Natural killer cell treated with Interleukin-12 subunit alpha and Interleukin-12 subunit beta and Interleukin-15 and Interleukin-18, amount 100 ng/mL, for 72 hours (primary cell): ENCODE measurements at regions not wholly inside any gene's neighbourhood (a gene's known extent, or its start where the extent isn't known, plus 50 kb on each side); places are given as distances from the start of the nearest gene placed in this dataset.
"Not testable (repeated sequence)": the region's sequence is repeated elsewhere in the genome, so short reads cannot be mapped to it uniquely, and the experiment has no call there.

ENCODE experiments used
- ATAC-seq, 2 donors: fragments of 150-1000 bp; cut with Tn5 transposase in 1 of 2; sonication (Bioruptor Pico), chemical (Tn5 transposase) in 1 of 2; 2 replicates each; pipeline ENCODE4 v1.10.0; 2021
- DNase-seq: peaks from one replicate; pipeline ENCODE4 v3.0.0; 2022; ENCODE audit warnings: low spot score
- H3K27ac Mint-ChIP-seq, 2 donors: 1 replicate in 1 of 2; 2 replicates in 1 of 2; pipeline ENCODE4 v1.8.0; 2022; ENCODE audit warnings: mixed read lengths in 2 of 2, mild to moderate bottlenecking in 1 of 2, moderate library complexity in 1 of 2
- H3K27me3 Mint-ChIP-seq, 2 donors: 1 replicate in 1 of 2; 2 replicates in 1 of 2; pipeline ENCODE4 v1.8.0; 2022; ENCODE audit warnings: mixed read lengths in 2 of 2
- H3K36me3 Mint-ChIP-seq: one replicate; pipeline ENCODE4 v1.8.0; 2022; ENCODE audit warnings: mixed read lengths
- H3K4me1 Mint-ChIP-seq, 2 donors: 1 replicate in 1 of 2; 2 replicates in 1 of 2; pipeline ENCODE4 v1.8.0; 2022; ENCODE audit warnings: low read depth in 2 of 2, mixed read lengths in 2 of 2, mild to moderate bottlenecking in 1 of 2
- H3K4me3 Mint-ChIP-seq: one replicate; pipeline ENCODE4 v1.8.0; 2022; ENCODE audit warnings: mixed read lengths
- H3K9me3 Mint-ChIP-seq: 2 replicates; pipeline ENCODE4 v1.8.0; 2022; ENCODE audit warnings: mixed read lengths

GRCh38 chr9:87026204-87026603, 78.9 kb upstream of the GAS1 start:
- H3K27ac Mint-ChIP-seq: no peak overlapping the region
- H3K4me3 Mint-ChIP-seq: no peak overlapping the region
- peaks cover 4% of the 10 kb centered on the region for H3K36me3 Mint-ChIP-seq
- peaks cover 15 to 48% of the 10 kb centered on the region in 2 donors for H3K27me3 Mint-ChIP-seq
- ATAC-seq (no peak), DNase-seq (no peak)
- H3K4me1 Mint-ChIP-seq: no peaks in the 10 kb centered on the region
- no peaks in the 10 kb centered on the region for H3K9me3 Mint-ChIP-seq

- not testable (repeated sequence) for ATAC-seq, H3K36me3 Mint-ChIP-seq, DNase-seq, H3K4me1 Mint-ChIP-seq, H3K4me3 Mint-ChIP-seq, H3K9me3 Mint-ChIP-seq, H3K27ac Mint-ChIP-seq
- H3K27me3 Mint-ChIP-seq: peaks cover 11 to 37% of the 10 kb centered on the region in 2 donors
These were observed 81.5 kb upstream of the GAS1 start for GRCh38 chr9:87028836-87029235.

- Mint-ChIP-seq H3K4me1 (no peaks in the 10 kb centered on the region), H3K9me3 (no peaks in the 10 kb centered on the region), H3K27ac (no peak overlapping the region), H3K27me3 (peaks cover 19 to 42% of the 10 kb centered on the region in 2 donors), H3K4me3 (no peak overlapping the region), H3K36me3 (peaks cover 4% of the 10 kb centered on the region)
- DNase-seq (no peak), ATAC-seq (no peak)
These were observed 82.6 kb upstream of the GAS1 start for GRCh38 chr9:87029905-87030304.

GRCh38 chr9:87034841-87035240, 87.5 kb upstream of the GAS1 start:
- no peak overlapping the region for H3K27ac Mint-ChIP-seq
- H3K4me3 Mint-ChIP-seq: no peak overlapping the region
- ATAC-seq (no peak), DNase-seq (no peak)
- no peaks in the 10 kb centered on the region for H3K4me1 Mint-ChIP-seq
- no peaks in the 10 kb centered on the region for H3K36me3 Mint-ChIP-seq
- H3K27me3 Mint-ChIP-seq: peaks cover 13 to 22% of the 10 kb centered on the region in 2 donors
- no peaks in the 10 kb centered on the region for H3K9me3 Mint-ChIP-seq

- H3K36me3 Mint-ChIP-seq: no peaks in the 10 kb centered on the region
- no peak overlapping the region for H3K4me3 Mint-ChIP-seq
- H3K9me3 Mint-ChIP-seq: no peaks in the 10 kb centered on the region
- H3K27ac Mint-ChIP-seq: no peak overlapping the region
- H3K4me1 Mint-ChIP-seq: no peaks in the 10 kb centered on the region
- no peak for DNase-seq
- peaks cover 14 to 32% of the 10 kb centered on the region in 2 donors for H3K27me3 Mint-ChIP-seq
- ATAC-seq: no peak
These were observed 88.6 kb upstream of the GAS1 start for GRCh38 chr9:87035879-87036278.

- Mint-ChIP-seq H3K36me3 (no peaks in the 10 kb centered on the region), H3K27ac (no peak overlapping the region), H3K4me1 (no peaks in the 10 kb centered on the region), H3K9me3 (no peaks in the 10 kb centered on the region), H3K4me3 (no peak overlapping the region), H3K27me3 (peaks cover 15 to 38% of the 10 kb centered on the region in 2 donors)
- ATAC-seq: no peak
- DNase-seq: no peak
These were observed 89.2 kb upstream of the GAS1 start for GRCh38 chr9:87036506-87036905.

GRCh38 chr9:87039809-87040392, 92.6 kb upstream of the GAS1 start:
- Mint-ChIP-seq H3K4me1 (no peaks in the 10 kb centered on the region), H3K27me3 (peaks cover 9 to 29% of the 10 kb centered on the region in 2 donors), H3K4me3 (no peak overlapping the region), H3K9me3 (no peaks in the 10 kb centered on the region), H3K27ac (no peak overlapping the region), H3K36me3 (no peaks in the 10 kb centered on the region)
- ATAC-seq: no peak
- no peak for DNase-seq

GRCh38 chr9:87040410-87041009, 93.2 kb upstream of the GAS1 start:
- no peak for ATAC-seq
- H3K4me3 Mint-ChIP-seq: no peak overlapping the region
- no peak for DNase-seq
- H3K27me3 Mint-ChIP-seq: peaks cover 9 to 29% of the 10 kb centered on the region in 2 donors
- no peaks in the 10 kb centered on the region for H3K36me3 Mint-ChIP-seq
- no peaks in the 10 kb centered on the region for H3K9me3 Mint-ChIP-seq
- no peak overlapping the region for H3K27ac Mint-ChIP-seq
- H3K4me1 Mint-ChIP-seq: no peaks in the 10 kb centered on the region

GRCh38 chr9:87041553-87042235, 94.4 kb upstream of the GAS1 start:
- DNase-seq, H3K4me3 Mint-ChIP-seq, H3K27ac Mint-ChIP-seq, ATAC-seq, H3K36me3 Mint-ChIP-seq, H3K9me3 Mint-ChIP-seq, H3K4me1 Mint-ChIP-seq: not testable (repeated sequence)
- H3K27me3 Mint-ChIP-seq: peaks cover 5 to 23% of the 10 kb centered on the region in 2 donors

- H3K27ac Mint-ChIP-seq, ATAC-seq, H3K4me3 Mint-ChIP-seq, DNase-seq, H3K9me3 Mint-ChIP-seq, H3K4me1 Mint-ChIP-seq, H3K36me3 Mint-ChIP-seq: not testable (repeated sequence)
- H3K27me3 Mint-ChIP-seq: peaks cover 9 to 23% of the 10 kb centered on the region in 2 donors
These were observed 102.8 kb upstream of the GAS1 start for GRCh38 chr9:87049929-87050608.

- ATAC-seq (no peak), DNase-seq (no peak)
- Mint-ChIP-seq H3K4me1 (no peaks in the 10 kb centered on the region), H3K36me3 (no peaks in the 10 kb centered on the region), H3K27ac (no peak overlapping the region), H3K27me3 (peaks cover 17 to 35% of the 10 kb centered on the region in 2 donors), H3K9me3 (no peaks in the 10 kb centered on the region), H3K4me3 (no peak overlapping the region)
These were observed 107.8 kb upstream of the GAS1 start for GRCh38 chr9:87054999-87055686.

- DNase-seq (no peak), ATAC-seq (no peak)
- H3K36me3 Mint-ChIP-seq: no peaks in the 10 kb centered on the region
- peaks cover 21 to 50% of the 10 kb centered on the region in 2 donors for H3K27me3 Mint-ChIP-seq
- H3K27ac Mint-ChIP-seq: no peak overlapping the region
- H3K4me1 Mint-ChIP-seq: no peaks in the 10 kb centered on the region
- no peaks in the 10 kb centered on the region for H3K9me3 Mint-ChIP-seq
- H3K4me3 Mint-ChIP-seq: no peak overlapping the region
These were observed 112.5 kb upstream of the GAS1 start for GRCh38 chr9:87059772-87060171.

GRCh38 chr9:87062746-87063145, 115.4 kb upstream of the GAS1 start:
- Mint-ChIP-seq H3K4me3 (no peak overlapping the region), H3K4me1 (no peaks in the 10 kb centered on the region), H3K27me3 (peaks cover 22 to 57% of the 10 kb centered on the region in 2 donors), H3K36me3 (no peaks in the 10 kb centered on the region), H3K27ac (no peak overlapping the region), H3K9me3 (no peaks in the 10 kb centered on the region)
- DNase-seq: no peak
- no peak for ATAC-seq
